H54 (cell line): ENCODE measurements at regions not wholly inside any gene's neighbourhood (a gene's known extent, or its start where the extent isn't known, plus 50 kb on each side); places are given as distances from the start of the nearest gene placed in this dataset.
"Not testable (repeated sequence)": the region's sequence is repeated elsewhere in the genome, so short reads cannot be mapped to it uniquely, and the experiment has no call there.

ENCODE experiments used
- DNase-seq: peaks from one replicate; pipeline ENCODE4 v3.0.0; 2011; ENCODE audit warnings: low spot score, mixed read lengths; ENCODE audit not compliant: insufficient read length
- FAIRE-seq: peaks from 3 replicates; lab custom pipeline; 2011; peaks lifted over from hg19 to GRCh38; lab: Jason Lieb, UNC
- POLR2A ChIP-seq: IDR thresholded peaks from 2 replicates; pipeline ENCODE4 v1.6.1; 2011; ENCODE audit warnings: low read depth, mild to moderate bottlenecking, low read length

DNA sequence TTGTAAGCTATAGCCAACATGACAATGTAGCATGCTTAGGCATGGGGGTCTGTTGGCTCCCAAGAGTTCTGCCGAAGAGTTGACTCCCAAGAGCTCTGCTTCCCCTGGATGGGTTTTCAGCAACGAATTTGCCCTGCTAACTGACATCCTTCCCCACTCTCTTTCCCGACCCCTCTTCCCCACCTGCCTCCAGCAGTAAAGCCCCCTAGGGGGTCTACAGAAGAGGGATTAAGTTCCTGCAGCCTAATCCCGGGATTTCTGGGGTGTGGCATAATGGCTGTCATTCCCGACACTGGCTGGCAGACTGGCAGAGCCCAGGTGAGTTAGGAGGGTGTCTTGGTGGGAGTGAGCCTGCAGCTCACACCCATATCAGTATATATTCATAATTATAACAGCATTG lies 121.0 kb upstream of the ZNF184 start:
- TF ChIP-seq POLR2A = no peak
- no peak for FAIRE-seq

DNA sequence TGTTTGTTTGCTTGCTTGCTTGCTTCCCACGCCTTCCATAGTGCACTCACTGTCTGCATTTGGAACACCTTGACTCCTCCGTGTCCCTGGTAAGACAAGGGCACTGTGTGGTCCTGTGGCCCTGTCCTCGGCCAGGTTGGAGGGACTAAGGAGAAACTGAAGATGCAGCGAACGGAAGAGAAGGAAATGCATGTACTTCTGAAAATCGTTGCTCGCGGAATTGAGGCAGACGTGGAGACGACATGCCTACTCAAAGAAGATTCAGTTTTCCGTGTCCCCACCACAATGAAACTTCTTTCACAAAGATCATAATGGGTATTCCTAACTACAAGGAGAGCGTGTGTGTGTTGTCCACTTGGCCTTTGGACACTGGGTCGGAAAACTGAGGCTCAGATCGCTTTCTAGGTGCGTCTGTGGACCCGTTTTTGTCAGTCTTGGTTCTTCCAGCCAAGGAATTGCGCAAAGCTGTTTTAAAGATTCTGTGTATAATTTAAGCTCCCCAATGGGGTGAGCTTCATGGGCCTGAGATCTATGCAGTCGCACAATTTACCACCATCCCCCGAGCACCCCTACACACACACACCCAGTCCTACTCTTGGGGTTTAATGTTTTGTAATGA lies 120.4 kb upstream of the ZNF184 start:
- FAIRE-seq (no peak), DNase-seq (no peak)
- no peak for TF ChIP-seq POLR2A

More for the DNA sequence above, 121.0 kb upstream of the ZNF184 start:
- no peak for DNase-seq

DNA sequence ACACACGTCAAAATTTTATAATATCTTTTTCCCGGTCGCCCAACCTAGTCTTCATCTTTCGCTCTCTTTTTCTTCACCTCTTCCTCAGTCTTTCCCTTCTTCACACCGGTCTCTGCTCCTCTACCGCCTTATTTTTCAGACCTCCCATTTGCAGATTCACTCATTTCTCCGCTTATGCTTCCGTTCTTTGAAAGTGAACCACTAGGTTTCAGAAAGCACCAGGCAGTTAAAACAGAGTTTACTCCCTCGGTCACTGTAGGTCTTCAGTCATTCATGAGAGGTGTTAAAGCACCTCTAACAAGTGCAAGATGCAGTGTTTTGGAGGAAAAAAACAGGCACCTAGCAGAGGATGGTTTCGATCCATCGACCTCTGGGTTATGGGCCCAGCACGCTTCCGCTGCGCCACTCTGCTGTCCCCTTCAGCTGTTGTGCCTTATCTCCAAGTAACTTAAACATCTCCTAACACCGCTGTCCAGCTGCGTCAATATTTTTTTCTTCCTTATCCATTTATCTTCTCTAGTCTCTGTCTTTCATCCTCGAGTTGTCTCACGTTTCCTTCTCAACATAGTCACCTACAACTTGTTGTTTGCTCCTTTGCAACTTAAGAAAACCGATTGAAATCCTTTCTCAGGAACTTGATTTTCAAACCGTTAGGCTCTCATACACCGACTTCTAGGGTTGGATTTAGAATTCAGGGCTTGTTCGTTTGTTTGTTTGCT lies 119.7 kb upstream of the ZNF184 start:
- TF ChIP-seq POLR2A = no peak
- FAIRE-seq (peak; percentile 94), DNase-seq (peak; percentile 52)

DNA sequence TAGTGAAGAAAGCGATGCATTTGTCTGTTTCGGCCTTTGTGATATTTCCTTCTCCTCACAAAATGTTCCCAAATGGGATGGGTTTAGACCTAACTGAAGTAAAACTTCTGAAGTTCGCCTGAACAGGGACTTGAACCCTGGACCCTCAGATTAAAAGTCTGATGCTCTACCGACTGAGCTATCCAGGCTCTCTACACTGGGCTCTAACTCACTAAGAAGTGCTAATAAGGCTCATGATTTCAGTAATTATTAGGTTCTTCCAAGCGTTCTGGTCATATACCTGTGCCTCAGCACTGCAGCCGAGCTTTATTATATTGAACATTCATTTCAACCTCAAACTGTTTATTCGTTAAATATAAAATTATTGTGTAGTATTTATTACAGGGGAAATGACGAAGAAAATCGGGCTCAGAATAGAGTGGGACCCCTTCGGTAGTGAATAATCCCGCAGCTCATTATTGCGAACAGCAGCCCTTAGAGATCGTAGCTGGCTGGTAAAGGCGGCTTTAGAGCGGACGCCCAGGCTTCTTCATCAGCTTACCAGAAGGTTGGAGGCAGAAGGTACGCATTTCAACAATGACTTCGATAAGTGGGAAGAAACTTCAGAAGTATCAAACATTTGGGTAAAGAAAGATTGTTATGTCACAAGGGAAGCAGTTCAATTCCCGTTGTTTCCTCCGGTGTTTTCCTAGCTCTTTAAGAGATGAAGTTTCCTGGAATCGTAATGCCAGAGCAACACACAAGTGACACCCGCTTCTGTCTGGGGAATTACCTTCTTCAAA lies 119.0 kb upstream of the ZNF184 start:
- no peak for DNase-seq
- no peak for TF ChIP-seq POLR2A
- FAIRE-seq = peak; percentile 36

DNA sequence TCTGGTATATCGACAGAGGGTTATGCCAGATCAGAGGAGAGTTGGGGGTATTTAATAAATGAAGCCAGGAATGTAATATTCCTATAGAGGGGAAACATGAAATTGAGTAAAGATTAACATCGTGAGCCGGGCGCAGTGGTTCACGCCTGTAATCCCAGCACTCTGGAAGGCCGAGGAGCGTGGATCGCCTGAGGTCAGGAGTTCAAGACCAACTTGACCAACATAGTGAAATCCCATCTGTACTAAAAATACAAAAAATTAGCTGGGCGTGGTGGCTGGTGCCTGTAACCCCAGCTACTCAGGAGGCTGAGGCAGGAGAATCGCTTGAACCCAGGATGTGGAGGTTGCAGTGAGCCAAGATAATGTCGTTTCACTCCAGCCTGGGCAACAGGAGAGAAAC lies 112.4 kb upstream of the ZNF184 start:
- FAIRE-seq, DNase-seq: not testable (repeated sequence)

DNA sequence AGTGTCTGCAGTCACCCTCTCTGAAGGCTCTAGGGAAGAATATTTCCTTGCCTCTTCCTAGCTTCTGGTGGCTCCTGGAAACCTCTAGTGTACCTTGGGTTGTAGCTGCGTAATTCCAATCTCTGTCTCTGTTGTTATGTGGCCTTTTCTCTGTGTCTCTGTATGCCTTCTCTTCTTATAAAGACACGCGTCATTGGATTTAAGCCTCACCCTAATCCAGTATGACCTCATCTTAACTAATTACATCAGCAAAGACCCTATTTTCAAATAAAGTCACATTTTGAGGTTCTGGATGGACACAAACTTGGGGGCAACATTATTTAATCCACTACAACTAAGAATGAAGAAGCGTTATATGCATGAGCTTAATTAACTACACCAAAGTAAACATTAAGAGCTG lies 111.4 kb upstream of the ZNF184 start:
- FAIRE-seq (no peak), DNase-seq (no peak)
- no peak for TF ChIP-seq POLR2A

DNA sequence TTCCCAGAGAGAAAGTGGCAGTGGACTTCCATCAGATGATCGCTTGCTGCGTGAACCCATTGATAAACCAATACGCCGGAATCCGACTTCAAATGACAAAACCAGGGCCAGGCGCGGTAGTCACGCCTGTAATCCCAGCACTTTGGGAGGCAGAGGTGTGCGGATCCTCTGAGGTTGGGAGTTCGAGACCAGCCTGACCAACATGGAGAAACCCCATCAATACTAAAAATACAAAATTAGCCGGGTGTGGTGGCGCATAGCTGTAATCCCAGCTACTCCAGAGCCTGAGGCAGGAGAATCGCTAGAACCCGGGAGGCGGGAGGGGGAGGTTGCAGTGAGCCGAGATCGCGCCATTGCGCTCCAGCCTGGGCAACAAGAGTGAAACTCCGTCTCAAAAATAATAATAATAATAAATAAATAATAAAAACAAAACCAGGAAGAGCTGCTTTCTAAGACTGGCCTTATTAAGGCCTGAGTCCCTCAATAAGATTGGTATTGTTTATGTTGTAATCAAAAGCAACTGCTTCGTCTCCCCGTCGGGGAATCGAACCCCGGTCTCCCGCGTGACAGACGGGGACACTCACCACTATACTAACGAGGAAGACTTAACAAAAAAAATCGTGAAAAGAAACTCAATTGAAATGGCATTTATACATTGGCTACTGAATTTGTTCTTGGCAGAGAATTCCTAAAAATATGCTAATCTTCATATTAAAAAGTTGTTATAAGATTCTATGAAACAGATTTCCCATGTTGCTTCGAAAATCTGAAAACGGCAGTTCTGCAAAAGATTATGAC lies 110.2 kb upstream of the ZNF184 start:
- TF ChIP-seq POLR2A = no peak
- FAIRE-seq (no peak), DNase-seq (peak; percentile 33)

DNA sequence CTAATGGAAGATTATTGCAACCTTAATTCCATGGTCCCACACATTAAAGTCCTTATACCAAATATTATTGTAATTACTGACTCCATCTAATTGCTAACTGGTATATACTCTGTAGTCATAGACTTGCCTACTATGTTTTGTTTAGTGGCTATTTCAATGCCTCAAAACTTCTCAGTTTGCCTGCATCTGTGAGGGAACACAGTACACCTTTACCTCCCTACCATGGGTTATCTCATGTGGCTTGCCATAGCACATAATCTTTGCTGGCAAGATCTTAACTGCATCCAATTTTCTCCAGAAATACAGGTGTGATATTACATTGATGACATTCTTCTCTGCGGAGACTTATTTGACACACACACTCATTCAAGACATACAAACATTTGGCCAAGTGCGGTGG lies 107.1 kb upstream of the ZNF184 start:
- no peak for TF ChIP-seq POLR2A
- no peak for FAIRE-seq
- DNase-seq = no peak

DNA sequence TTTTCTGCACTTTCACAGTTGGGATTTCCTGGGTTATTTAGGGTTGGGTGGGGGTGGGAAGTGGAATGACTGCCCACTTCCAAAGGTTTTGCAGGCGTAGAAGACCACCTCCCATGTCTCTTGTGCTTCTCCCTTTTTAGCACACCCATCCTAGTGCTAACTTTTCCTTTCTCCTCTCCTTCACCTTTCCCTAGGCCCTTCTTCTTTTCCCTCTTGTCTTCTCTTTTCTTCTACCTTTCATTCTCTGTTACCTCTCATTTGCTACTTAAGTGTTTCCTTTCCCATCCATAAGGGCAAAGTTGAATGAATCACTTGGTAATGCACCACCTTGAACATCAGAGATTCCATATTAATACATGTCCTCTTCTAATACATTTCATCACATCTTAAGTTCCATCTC lies 105.0 kb upstream of the ZNF184 start:
- no peak for TF ChIP-seq POLR2A
- DNase-seq (no peak), FAIRE-seq (no peak)

DNA sequence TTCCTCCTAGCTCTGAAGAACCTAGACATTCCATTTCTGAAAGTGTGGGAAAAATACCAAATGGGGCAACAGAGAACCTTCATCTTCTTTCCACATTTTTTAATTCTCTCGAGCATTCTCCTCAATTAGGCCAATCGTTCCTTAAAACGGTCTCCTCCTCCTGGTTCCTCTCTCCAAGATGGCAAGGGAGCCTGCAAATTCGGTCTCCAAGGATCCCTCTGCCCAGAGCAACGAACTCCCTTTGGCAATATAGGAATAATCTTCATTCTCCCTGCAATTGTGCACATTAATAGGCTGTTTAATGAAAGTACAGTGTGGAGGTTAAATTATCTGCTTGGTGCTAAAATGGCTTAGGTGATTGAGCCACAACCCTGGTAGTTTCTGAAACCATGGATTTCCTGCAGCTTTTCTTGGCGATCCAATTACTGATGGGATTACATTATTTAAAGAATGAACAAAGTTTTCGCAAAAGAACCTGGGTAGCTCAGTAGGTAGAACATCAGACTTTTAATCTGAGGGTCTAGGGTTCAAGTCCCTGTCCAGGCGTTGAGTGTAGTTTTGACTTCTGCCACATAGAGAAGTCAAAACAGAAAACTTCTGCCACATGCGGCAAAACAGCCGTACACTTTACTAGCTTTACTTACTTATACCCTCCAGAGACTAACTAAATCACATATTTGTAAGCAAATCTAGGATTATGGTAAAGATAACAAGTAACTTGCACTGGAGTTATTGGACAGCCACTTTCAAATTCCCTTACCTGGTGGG lies 102.9 kb upstream of the ZNF184 start:
- FAIRE-seq = no peak
- DNase-seq = no peak
- no peak for TF ChIP-seq POLR2A

DNA sequence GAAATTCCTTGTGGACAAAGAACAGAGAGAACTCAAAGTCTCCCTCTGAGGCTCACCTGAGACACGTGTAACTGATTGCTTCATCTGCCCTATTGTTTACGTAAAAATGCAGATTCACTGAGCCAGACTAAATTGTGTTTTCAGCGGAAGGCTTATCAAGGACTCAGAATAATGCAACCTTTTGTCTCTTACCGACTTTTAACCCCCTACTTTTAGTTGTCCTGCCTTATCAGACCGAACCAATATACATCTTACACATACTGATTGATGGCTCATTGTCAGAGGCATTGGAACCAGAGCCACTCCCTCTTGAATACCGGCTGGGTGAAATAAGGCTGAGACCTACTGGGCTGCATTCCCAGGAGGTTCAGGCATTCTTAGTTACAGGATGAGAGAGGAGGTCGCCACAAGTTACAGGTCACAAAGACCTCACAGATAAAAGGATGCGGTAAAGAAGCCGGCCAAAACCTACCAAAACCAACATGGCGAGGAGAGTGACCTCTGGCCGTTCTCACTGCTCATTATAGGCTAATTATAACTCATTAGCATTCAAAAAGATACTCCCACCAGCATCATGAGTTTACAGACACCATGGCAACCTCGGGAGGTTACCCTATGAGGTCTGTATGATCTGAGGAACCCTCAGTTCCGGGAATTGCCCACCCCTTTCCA lies 95.5 kb upstream of the ZNF184 start:
- DNase-seq (no peak), FAIRE-seq (no peak)
- no peak for TF ChIP-seq POLR2A
